Fibroblast of mammary gland (primary cell): ENCODE measurements at regions not wholly inside any gene's neighbourhood (a gene's known extent, or its start where the extent isn't known, plus 50 kb on each side); places are given as distances from the start of the nearest gene placed in this dataset.
"Not testable (repeated sequence)": the region's sequence is repeated elsewhere in the genome, so short reads cannot be mapped to it uniquely, and the experiment has no call there.

ENCODE experiments used
- DNase-seq: peaks from one replicate; pipeline ENCODE4 v3.0.0-alpha.2; 2010; ENCODE audit warnings: low read depth
- H3K4me3 ChIP-seq: 2 replicates; pipeline ENCODE4 v1.5.1; 2011; ENCODE audit warnings: low read depth, mild to moderate bottlenecking, low read length, moderate library complexity; ENCODE audit not compliant: control insufficient read depth
- CTCF ChIP-seq: conservative IDR thresholded peaks from 2 replicates; pipeline ENCODE4 v1.5.1; 2011; ENCODE audit warnings: low read depth, low read length, inconsistent platforms; ENCODE audit not compliant: control insufficient read depth, insufficient read depth

- TF ChIP-seq CTCF, result no peak
- no peak overlapping the region for H3K4me3 ChIP-seq
- no peak for DNase-seq
Observed at GRCh38 chr20:40866056-40866455, 162.6 kb upstream of the TOP1 start.

GRCh38 chr20:40868551-40869217 is 159.9 kb upstream of the TOP1 start:
- DNase-seq, result peak; percentile 71
- H3K4me3 ChIP-seq, result no peak overlapping the region
- TF ChIP-seq CTCF, result no peak

- TF ChIP-seq CTCF, result no peak
- H3K4me3 ChIP-seq, result no peak overlapping the region
- DNase-seq, result no peak
Observed at GRCh38 chr20:40869218-40870147, 159.1 kb upstream of the TOP1 start.

GRCh38 chr20:40875116-40876085 is 153.2 kb upstream of the TOP1 start:
- no peak overlapping the region for H3K4me3 ChIP-seq
- no peak for TF ChIP-seq CTCF
- no peak for DNase-seq

- DNase-seq, H3K4me3 ChIP-seq: not testable (repeated sequence)
Observed at GRCh38 chr20:40878099-40878498, 150.5 kb upstream of the TOP1 start.

GRCh38 chr20:40880063-40880728 is 148.4 kb upstream of the TOP1 start:
- no peak overlapping the region for H3K4me3 ChIP-seq
- no peak for DNase-seq
- no peak for TF ChIP-seq CTCF
